GM23338 (cell line): ENCODE measurements at regions not wholly inside any gene's neighbourhood (a gene's known extent, or its start where the extent isn't known, plus 50 kb on each side); places are given as distances from the start of the nearest gene placed in this dataset.

Experiments used
- ATAC-seq: fragments of 200-7000 bp; cut with Tn5 transposase; 3 replicates; pipeline ENCODE4 v1.9.1; 2020
- DNase-seq: peaks from one replicate; pipeline ENCODE4 v3.0.0-alpha.2; 2015; ENCODE audit warnings: low spot score
- H2AFZ ChIP-seq: fragments of 200-600 bp; sonication (generic); 2 replicates; pipeline ENCODE4 v1.8.0; 2016; ENCODE audit warnings: antibody characterized with exemption, mild to moderate bottlenecking, moderate library complexity
- H3F3A ChIP-seq: fragments of 200-600 bp; sonication (generic); replicated peaks from 2 replicates; pipeline ENCODE4 v1.8.0; 2017; ENCODE audit warnings: antibody characterized with exemption, mixed run types, low read depth
- H3K27ac ChIP-seq: fragments of 200-600 bp; sonication (generic); 2 replicates; pipeline ENCODE4 v1.6.1; 2016; ENCODE audit warnings: low read depth
- H3K27me3 ChIP-seq: fragments of 200-600 bp; sonication (generic); 2 replicates; pipeline ENCODE4 v1.8.0; 2016; ENCODE audit warnings: mild to moderate bottlenecking, mixed run types, moderate library complexity; ENCODE audit not compliant: insufficient read depth
- H3K36me3 ChIP-seq: fragments of 200-600 bp; sonication (generic); 2 replicates; pipeline ENCODE4 v1.8.0; 2016; ENCODE audit warnings: mild to moderate bottlenecking; ENCODE audit not compliant: insufficient read depth
- H3K4me1 ChIP-seq: fragments of 200-600 bp; sonication (generic); 2 replicates; pipeline ENCODE4 v1.8.0; 2016; ENCODE audit warnings: mild to moderate bottlenecking, moderate library complexity; ENCODE audit not compliant: insufficient read depth
- H3K4me2 ChIP-seq: fragments of 200-600 bp; sonication (generic); 2 replicates; pipeline ENCODE4 v1.7.1; 2017; ENCODE audit warnings: mixed run types
- H3K4me3 ChIP-seq: fragments of 200-600 bp; sonication (generic); 2 replicates; pipeline ENCODE4 v1.6.1; 2016; ENCODE audit warnings: mixed run types
- H3K79me2 ChIP-seq: fragments of 200-600 bp; sonication (generic); replicated peaks from 2 replicates; pipeline ENCODE4 v1.8.0; 2017; ENCODE audit warnings: mild to moderate bottlenecking; ENCODE audit not compliant: insufficient read depth
- H3K9me2 ChIP-seq: fragments of 200-600 bp; sonication (generic); 2 replicates; pipeline ENCODE4 v1.8.0; 2017; ENCODE audit not compliant: insufficient read depth
- H4K20me1 ChIP-seq: fragments of 200-600 bp; sonication (generic); replicated peaks from 2 replicates; pipeline ENCODE4 v1.8.0; 2017; ENCODE audit warnings: mild to moderate bottlenecking; ENCODE audit not compliant: insufficient read depth
- H3K27ac Mint-ChIP-seq: 2 replicates; pipeline ENCODE4 v1.8.0; 2020; ENCODE audit warnings: inconsistent platforms, mild to moderate bottlenecking, moderate library complexity, mixed read lengths
- H3K27me3 Mint-ChIP-seq: 3 replicates; pipeline ENCODE4 v1.8.0; 2022; ENCODE audit warnings: low read depth, mild to moderate bottlenecking, moderate library complexity, mixed read lengths, inconsistent platforms; ENCODE audit not compliant: insufficient read depth, poor library complexity
- H3K36me3 Mint-ChIP-seq: 3 replicates; pipeline ENCODE4 v1.8.0; 2021; ENCODE audit warnings: low read depth, mild to moderate bottlenecking, inconsistent platforms, moderate library complexity, mixed read lengths
- H3K4me1 Mint-ChIP-seq: 3 replicates; pipeline ENCODE4 v1.8.0; 2020; ENCODE audit warnings: mild to moderate bottlenecking, inconsistent platforms, mixed read lengths
- H3K4me3 Mint-ChIP-seq: 3 replicates; pipeline ENCODE4 v1.8.0; 2021; ENCODE audit warnings: moderate library complexity, mild to moderate bottlenecking, inconsistent platforms, mixed read lengths
- H3K9me3 Mint-ChIP-seq: 3 replicates; pipeline ENCODE4 v1.8.0; 2020; ENCODE audit warnings: moderate library complexity, mild to moderate bottlenecking, inconsistent platforms, mixed read lengths
- CREB1 ChIP-seq: fragments of 250-450 bp; sonication (Bioruptor Pico); IDR thresholded peaks from 2 replicates; pipeline ENCODE4 v1.5.0; 2020; ENCODE audit warnings: low read depth, mild to moderate bottlenecking, moderate library complexity
- CTCF ChIP-seq, 2 experiments: fragments of 200-600 bp in 1 of 2; sonication (generic) in 1 of 2; conservative IDR thresholded peaks; 2 replicates each; pipeline versions ENCODE4 v1.5.1 to v1.6.1; 2016 to 2017; ENCODE audit warnings: antibody characterized with exemption in 2 of 2, low read depth in 2 of 2, mild to moderate bottlenecking in 2 of 2, moderate library complexity in 1 of 2
- EZH2 ChIP-seq: fragments of 200-600 bp; sonication (generic); IDR thresholded peaks from one replicate; pipeline ENCODE4 v1.8.0; 2017; ENCODE audit warnings: antibody characterized with exemption, mild to moderate bottlenecking, low read depth; ENCODE audit not compliant: unreplicated experiment
- EZH2phosphoT487 ChIP-seq: fragments of 200-600 bp; sonication (generic); IDR thresholded peaks from one replicate; pipeline ENCODE4 v1.8.1; 2018; ENCODE audit warnings: antibody characterized with exemption; ENCODE audit not compliant: unreplicated experiment
- NANOG ChIP-seq: IDR thresholded peaks from 2 replicates; pipeline ENCODE4 v1.6.1; 2016; ENCODE audit warnings: antibody characterized with exemption, borderline replicate concordance
- POLR2AphosphoS5 ChIP-seq: IDR thresholded peaks from 2 replicates; pipeline ENCODE4 v1.6.1; 2016; ENCODE audit warnings: antibody characterized with exemption, low read depth
- STAT1 ChIP-seq: IDR thresholded peaks from one replicate; pipeline ENCODE4 v1.6.1; 2016; ENCODE audit warnings: antibody characterized with exemption; ENCODE audit not compliant: unreplicated experiment
- ZNF114 ChIP-seq: fragments of 250-450 bp; sonication (Bioruptor Pico); IDR thresholded peaks from 2 replicates; pipeline ENCODE4 v1.5.0; 2020; ENCODE audit warnings: mild to moderate bottlenecking, moderate library complexity
- TF ChIP-seq, protein P1 (sequence below): fragments of 250-450 bp; sonication (Bioruptor Pico); IDR thresholded peaks from 2 replicates; pipeline ENCODE4 v1.5.0; 2020; ENCODE audit warnings: mild to moderate bottlenecking, moderate library complexity

DNA sequence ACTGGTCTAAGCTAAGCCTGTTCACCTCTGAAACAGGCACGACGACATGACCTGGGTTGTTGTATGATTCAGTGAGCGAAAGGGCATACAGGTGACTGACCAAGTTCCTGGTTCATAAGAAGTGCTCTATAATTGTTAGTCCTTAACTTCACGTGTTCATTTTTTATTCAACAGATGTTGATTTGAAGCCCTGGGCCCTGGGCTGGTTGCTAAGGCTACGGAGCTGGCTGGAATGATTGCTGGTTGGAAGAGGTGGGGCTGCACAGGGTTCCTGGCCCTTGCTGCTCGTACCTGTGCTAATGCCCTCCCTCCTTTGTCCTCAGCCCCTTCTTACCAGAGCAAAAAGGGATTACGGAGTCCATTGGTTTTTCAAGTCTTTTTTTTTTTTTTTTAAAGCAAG lies 111.3 kb upstream of the CSF3R start:
- no peaks in the 10 kb centered on the region for H4K20me1 ChIP-seq
- H3K4me2 ChIP-seq: no peak overlapping the region
- no peaks in the 10 kb centered on the region for H3F3A ChIP-seq
- Mint-ChIP-seq H3K27me3 (peaks cover 9% of the 10 kb centered on the region), H3K4me1 (peaks cover 17% of the 10 kb centered on the region), H3K36me3 (no peaks in the 10 kb centered on the region), H3K9me3 (no peaks in the 10 kb centered on the region), H3K27ac (no peak overlapping the region), H3K4me3 (no peak overlapping the region)
- DNase-seq: no peak
- H3K4me1 ChIP-seq: peaks cover 11% of the 10 kb centered on the region; the same call in 1 of the 2 replicates
- no peaks in the 10 kb centered on the region for H3K27me3 ChIP-seq
- H3K36me3 ChIP-seq: no peaks in the 10 kb centered on the region
- no peak for TF ChIP-seq CTCF (conservative IDR thresholded peaks at IDR 0.05; ENCODE audit: low read depth in 2 of 2)
- TF ChIP-seq STAT1: no peak
- no peak for TF ChIP-seq ZNF114 (CRISPR knock-in tag)
- no peak for TF ChIP-seq CREB1
- TF ChIP-seq POLR2AphosphoS5: no peak
- TF ChIP-seq, protein P1, sequence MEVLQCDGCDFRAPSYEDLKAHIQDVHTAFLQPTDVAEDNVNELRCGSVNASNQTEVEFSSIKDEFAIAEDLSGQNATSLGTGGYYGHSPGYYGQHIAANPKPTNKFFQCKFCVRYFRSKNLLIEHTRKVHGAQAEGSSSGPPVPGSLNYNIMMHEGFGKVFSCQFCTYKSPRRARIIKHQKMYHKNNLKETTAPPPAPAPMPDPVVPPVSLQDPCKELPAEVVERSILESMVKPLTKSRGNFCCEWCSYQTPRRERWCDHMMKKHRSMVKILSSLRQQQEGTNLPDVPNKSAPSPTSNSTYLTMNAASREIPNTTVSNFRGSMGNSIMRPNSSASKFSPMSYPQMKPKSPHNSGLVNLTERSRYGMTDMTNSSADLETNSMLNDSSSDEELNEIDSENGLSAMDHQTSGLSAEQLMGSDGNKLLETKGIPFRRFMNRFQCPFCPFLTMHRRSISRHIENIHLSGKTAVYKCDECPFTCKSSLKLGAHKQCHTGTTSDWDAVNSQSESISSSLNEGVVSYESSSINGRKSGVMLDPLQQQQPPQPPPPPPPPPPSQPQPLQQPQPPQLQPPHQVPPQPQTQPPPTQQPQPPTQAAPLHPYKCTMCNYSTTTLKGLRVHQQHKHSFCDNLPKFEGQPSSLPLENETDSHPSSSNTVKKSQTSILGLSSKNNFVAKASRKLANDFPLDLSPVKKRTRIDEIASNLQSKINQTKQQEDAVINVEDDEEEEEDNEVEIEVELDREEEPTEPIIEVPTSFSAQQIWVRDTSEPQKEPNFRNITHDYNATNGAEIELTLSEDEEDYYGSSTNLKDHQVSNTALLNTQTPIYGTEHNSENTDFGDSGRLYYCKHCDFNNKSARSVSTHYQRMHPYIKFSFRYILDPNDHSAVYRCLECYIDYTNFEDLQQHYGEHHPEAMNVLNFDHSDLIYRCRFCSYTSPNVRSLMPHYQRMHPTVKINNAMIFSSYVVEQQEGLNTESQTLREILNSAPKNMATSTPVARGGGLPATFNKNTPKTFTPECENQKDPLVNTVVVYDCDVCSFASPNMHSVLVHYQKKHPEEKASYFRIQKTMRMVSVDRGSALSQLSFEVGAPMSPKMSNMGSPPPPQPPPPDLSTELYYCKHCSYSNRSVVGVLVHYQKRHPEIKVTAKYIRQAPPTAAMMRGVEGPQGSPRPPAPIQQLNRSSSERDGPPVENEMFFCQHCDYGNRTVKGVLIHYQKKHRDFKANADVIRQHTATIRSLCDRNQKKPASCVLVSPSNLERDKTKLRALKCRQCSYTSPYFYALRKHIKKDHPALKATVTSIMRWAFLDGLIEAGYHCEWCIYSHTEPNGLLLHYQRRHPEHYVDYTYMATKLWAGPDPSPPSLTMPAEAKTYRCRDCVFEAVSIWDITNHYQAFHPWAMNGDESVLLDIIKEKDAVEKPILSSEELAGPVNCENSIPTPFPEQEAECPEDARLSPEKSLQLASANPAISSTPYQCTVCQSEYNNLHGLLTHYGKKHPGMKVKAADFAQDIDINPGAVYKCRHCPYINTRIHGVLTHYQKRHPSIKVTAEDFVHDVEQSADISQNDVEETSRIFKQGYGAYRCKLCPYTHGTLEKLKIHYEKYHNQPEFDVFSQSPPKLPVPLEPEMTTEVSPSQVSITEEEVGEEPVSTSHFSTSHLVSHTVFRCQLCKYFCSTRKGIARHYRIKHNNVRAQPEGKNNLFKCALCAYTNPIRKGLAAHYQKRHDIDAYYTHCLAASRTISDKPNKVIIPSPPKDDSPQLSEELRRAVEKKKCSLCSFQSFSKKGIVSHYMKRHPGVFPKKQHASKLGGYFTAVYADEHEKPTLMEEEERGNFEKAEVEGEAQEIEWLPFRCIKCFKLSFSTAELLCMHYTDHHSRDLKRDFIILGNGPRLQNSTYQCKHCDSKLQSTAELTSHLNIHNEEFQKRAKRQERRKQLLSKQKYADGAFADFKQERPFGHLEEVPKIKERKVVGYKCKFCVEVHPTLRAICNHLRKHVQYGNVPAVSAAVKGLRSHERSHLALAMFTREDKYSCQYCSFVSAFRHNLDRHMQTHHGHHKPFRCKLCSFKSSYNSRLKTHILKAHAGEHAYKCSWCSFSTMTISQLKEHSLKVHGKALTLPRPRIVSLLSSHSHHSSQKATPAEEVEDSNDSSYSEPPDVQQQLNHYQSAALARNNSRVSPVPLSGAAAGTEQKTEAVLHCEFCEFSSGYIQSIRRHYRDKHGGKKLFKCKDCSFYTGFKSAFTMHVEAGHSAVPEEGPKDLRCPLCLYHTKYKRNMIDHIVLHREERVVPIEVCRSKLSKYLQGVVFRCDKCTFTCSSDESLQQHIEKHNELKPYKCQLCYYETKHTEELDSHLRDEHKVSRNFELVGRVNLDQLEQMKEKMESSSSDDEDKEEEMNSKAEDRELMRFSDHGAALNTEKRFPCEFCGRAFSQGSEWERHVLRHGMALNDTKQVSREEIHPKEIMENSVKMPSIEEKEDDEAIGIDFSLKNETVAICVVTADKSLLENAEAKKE (CRISPR knock-in tag): no peak
- no peak for TF ChIP-seq NANOG
- no peak for TF ChIP-seq EZH2
- TF ChIP-seq EZH2phosphoT487: no peak
- no peaks in the 10 kb centered on the region for H3K79me2 ChIP-seq
- H3K9me2 ChIP-seq: no peaks in the 10 kb centered on the region
- ATAC-seq: no peak
- no peak overlapping the region for H3K4me3 ChIP-seq
- no peak overlapping the region for H2AFZ ChIP-seq
- no peak overlapping the region for H3K27ac ChIP-seq
